MV-4-11 (cell line): ENCODE measurements at regions not wholly inside any gene's neighbourhood (a gene's known extent, or its start where the extent isn't known, plus 50 kb on each side); places are given as distances from the start of the nearest gene placed in this dataset.
"Not testable (repeated sequence)": the region's sequence is repeated elsewhere in the genome, so short reads cannot be mapped to it uniquely, and the experiment has no call there.

ENCODE experiments used
- DNase-seq: peaks from one replicate; lab custom pipeline; 2025; lab: John Stamatoyannopoulos, UW

DNA sequence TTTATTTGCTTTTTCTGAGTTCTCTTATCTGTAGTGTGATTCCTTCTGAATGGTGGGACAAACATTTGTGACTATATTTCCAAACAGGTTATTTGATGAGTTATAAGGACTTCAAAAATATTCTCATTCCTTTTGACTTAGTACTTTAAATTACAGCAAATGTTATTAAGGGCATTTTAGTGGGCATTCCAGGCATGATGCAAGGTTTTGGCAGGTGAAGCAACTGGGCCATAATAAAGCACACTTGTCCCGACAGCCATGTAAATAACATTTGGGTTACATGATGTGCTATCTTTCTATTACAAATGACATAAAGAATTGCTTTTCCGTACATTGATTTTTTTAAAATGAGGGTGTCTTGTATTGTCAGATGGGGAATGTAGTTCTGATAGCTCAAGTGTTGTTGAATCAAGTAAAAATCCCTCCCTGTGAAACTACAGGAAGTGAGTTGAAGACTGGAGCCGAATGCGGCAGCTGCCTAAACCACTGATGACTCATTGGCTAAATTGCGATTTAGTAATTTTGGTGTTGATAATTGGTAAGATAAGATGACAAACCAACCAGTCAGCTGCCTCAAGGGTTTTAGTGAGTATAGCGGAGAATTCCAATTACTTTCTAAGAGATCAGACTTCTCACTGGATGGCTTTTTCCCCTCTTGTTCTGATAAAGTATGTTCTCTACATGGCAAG, 231.3 kb upstream of the NPY start:
- DNase-seq: peak; percentile 84

GRCh38 chr7:24054236-24054635, 229.8 kb upstream of the NPY start:
- DNase-seq: no peak

DNA sequence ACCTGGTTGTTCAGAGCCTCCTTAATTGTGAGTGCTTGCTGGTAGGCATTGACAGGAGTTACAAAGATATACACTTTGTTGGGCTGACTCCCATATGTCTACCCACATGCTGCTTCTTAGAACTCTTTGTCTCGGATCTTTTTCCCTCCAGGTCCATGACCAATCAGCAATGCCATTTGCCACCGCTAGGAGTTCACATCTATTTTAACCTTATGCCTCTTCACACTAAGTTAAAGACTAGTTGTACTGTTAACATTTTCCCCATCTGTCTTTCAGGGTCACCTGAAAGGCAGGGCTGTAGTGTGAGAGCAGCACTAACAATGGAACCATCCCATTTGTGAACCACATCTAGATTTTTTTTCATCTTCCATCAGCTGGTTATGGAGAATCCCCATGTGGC, 226.7 kb upstream of the NPY start:
- no peak for DNase-seq

DNA sequence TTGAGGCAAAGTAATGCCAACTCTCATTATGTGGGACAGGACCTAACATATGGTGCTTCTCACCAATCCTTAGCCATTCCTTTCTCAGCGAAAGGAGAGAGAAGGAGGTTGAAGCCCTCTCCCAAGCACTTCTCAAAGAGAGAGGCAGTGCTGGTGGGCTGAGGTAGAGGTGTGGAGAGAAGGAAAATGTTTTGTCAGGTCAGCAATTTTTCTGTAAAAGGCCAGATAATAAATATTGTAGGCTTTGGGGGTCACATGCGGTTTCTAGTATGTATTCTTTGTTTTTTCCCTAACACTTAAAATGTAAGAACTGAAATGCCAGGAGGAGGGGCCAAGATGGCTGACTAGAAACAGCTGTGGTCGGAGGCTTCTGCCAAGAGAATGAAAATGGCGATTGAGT, 225.0 kb upstream of the NPY start:
- no peak for DNase-seq

- DNase-seq: no peak
Measured at GRCh38 chr7:24059775-24060174, 224.2 kb upstream of the NPY start.

- DNase-seq: no peak
Measured at GRCh38 chr7:24063721-24064120, 220.3 kb upstream of the NPY start.

DNA sequence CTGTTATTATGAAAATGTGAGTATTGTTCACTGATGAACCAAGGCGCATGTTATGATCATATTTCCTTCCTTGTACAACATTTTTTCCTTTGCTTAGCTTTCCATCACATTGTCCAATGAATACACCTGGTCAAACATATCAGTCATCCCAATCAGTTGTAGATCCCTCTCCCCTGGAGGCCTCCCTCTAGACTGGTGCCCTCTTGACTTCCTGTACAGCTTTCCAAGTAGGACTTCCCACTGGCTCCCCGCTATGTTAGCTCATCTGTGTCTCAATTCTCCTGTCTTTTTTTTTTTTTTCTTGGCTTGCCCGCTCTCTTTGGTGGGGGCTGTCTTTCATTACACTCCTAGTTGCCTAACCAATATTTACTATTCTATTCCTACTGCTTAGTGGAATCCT, 214.2 kb upstream of the NPY start:
- no peak for DNase-seq

GRCh38 chr7:24073651-24074420, 210.2 kb upstream of the NPY start:
- DNase-seq: no peak

GRCh38 chr7:24075426-24075810, 208.6 kb upstream of the NPY start:
- no peak for DNase-seq

DNA sequence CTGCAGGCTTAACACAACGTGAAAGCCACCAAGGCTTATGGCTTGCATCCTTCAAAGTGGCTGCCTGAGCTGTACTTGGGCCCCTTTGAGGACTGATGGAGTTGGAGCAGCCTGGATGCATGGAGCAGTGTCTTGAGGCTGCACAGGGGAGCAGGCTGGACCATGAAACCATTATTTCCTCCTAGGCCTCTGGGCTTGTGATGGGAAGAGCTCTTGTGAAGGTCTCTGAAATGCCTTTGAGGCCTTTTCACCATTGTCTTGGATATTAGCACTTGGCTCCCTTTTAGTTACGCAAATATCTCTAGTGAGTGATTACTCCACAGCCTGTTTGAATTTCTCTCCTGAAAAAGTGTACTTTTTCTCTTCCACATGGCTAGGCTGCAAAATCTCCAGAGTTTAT, 201.2 kb upstream of the NPY start:
- no peak for DNase-seq

DNA sequence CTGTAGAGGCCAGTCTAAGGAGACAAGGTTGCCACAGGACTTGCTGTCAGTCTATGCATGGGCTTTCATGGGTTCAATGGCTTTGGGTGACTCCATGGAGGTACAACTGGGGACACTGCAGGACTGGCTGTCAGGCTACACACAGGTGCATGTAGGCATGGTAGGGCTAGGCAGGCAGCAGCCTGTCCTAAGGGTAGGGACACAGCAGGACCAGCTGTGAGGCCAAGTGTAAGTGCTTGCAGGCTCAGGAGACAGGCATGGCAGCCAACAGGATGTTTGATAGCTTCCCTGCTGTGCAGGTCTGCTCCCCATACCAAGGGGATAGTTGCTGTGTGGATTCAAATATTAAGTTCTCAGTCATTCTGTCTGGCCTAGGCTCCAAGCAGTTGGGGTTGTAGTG, 181.0 kb upstream of the NPY start:
- DNase-seq: no peak

- no peak for DNase-seq
Measured at GRCh38 chr7:24108906-24109376, 175.0 kb upstream of the NPY start.

DNA sequence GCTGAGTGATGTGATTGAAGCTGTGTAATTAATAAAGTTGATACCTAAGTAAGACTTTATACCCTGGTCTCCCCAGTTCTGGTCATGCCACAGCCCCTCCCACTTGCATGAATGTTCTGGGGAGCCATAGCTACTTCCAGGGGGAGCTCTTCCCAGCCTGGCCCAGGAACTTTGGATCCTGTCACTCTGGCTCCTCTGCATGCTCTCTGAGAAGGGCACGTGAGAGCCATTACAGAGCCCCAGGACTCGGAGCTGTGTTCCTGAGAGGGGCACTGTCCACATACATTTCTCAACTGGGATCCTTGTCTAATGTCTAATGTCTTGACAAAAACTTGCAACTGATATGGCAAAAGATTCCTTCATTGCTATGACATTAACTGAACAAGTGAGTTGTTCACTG, 173.9 kb upstream of the NPY start:
- DNase-seq: no peak

- no peak for DNase-seq
Measured at GRCh38 chr7:24113506-24113905, 170.5 kb upstream of the NPY start.

GRCh38 chr7:24115661-24116060, 168.3 kb upstream of the NPY start:
- no peak for DNase-seq

- not testable (repeated sequence) for DNase-seq
Measured at GRCh38 chr7:24117903-24118499, 166.0 kb upstream of the NPY start.

DNA sequence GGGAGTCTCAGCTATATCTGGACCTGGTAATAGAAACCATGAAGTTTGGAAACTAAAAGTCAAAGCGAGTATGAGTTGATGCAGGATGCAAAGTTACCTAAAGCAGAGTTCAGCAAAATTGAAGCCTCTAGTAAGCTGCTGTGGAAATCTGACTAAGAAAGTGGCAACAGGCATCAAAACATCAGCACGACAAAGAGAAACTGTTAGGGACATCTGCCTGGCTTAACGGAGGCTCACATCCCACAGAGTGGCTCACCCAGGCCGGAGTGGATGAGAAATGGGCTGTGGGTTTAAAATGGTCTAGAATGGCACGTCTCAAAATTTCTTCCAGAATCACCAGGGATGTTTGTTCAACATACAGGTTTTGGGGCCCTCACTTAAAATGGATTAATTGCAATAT, 164.1 kb upstream of the NPY start:
- no peak for DNase-seq

GRCh38 chr7:24123076-24123475, 160.9 kb upstream of the NPY start:
- no peak for DNase-seq

DNA sequence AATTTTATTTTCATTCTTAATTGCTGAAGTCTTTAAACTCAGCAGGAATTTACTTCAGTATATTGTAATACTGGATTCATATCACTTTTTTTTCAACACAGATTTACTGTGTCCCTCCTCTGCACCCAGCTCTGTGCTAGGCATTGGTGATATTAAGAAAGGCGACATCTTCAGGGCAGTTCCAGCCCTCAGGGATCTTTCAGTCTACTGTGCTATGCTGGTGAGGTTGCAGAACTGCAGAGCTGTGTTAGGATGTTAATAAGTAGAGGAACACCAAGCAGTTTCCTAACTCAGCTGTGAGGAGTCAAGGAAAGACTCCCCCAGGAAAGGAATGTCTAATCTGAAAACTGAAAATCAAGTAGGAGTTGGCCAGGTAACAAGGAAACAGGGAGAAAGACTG, 158.2 kb upstream of the NPY start:
- no peak for DNase-seq

DNA sequence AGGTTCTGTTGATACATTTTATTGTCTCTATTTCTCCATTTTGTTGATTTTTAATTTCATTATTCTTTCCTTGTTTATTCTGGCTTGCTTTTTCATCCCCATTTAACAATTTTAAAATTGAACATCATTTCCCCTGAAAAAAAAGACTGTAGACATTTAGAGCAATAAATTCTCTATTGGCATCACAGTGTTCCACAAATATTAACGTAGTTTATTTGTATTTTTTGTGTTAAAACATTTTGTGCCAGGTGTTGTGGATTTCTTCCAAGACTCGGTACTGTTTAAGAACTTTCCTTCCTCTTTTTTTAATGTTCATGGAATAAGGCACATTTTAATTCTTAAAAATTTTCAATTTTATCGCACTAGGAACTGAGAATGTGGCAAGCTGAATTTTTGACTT, 156.1 kb upstream of the NPY start:
- no peak for DNase-seq

DNA sequence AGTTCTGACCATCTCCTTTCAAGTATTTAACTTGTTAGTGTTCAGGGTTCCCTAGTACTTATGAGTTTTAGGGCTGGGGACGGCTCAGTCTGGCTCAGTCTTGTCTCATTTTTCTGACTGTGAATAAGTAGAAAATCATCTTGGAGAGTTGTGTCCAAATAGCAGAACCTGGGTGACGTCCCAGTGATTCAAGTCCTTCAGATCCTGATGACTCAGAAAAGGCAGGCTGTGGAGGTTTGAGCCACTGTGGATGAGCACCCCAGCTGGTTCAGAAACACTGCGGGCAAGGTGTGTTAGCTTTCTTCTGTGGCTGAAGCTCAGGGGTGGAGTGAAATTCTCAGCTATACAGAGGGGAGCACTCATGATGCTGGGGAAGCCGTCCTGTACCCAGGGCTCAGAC, 154.4 kb upstream of the NPY start:
- no peak for DNase-seq

DNA sequence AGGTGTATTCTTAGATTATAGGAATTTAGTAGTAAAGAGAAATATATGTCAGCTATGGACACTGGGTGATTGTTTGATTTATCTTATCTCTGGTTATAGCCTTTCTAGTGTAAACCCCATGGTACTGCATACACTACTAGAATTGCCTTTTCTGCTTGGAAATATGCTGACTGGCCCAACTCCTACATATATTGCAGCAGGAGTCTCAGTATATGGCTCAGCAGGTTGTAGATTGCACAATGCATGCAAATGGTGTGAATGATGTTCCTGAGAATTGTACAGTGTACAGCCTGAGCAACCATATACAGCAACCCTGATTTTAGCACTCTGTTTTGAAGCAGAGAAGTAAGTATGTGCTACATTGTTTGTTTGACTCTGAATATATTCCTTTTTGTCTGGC, 153.4 kb upstream of the NPY start:
- DNase-seq: no peak

DNA sequence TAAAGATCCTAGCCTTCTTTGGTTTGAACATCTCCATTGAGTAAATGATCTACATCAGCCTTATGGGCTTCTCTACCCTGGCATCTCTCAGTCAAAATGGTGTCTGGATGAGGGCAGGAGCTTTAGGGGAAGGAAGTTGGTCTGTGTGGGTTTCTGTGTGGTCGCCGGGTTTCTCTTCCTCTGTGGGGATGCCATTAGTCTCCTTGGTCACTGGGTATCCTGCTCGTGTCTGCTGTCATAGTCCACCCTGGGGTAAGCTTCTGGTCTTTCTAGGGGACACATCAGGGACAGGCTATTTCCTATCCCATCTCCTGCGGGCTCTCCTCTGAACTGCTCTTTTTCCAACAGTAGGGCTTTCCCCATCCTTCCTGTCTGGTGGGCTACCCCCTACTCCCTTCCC, 150.3 kb upstream of the NPY start:
- peak; percentile 85 for DNase-seq
